MG63 (cell line): ENCODE measurements at regions not wholly inside any gene's neighbourhood (a gene's known extent, or its start where the extent isn't known, plus 50 kb on each side); places are given as distances from the start of the nearest gene placed in this dataset.
"Not testable (repeated sequence)": the region's sequence is repeated elsewhere in the genome, so short reads cannot be mapped to it uniquely, and the experiment has no call there.

Source experiments
- DNase-seq: peaks from one replicate; pipeline ENCODE4 v3.0.0-alpha.2; 2020
- H3K27me3 ChIP-seq: fragments of 250-450 bp; sonication (Bioruptor Pico); 2 replicates; pipeline ENCODE4 v1.5.1; 2020; ENCODE audit warnings: mild to moderate bottlenecking, moderate library complexity
- H3K36me3 ChIP-seq: fragments of 250-450 bp; sonication (Bioruptor Pico); 2 replicates; pipeline ENCODE4 v1.5.1; 2020; ENCODE audit warnings: mild to moderate bottlenecking, moderate library complexity
- H3K4me3 ChIP-seq: fragments of 250-450 bp; sonication (Bioruptor Pico); 2 replicates; pipeline ENCODE4 v1.5.1; 2020; ENCODE audit warnings: mild to moderate bottlenecking, moderate library complexity
- H3K9me3 ChIP-seq: fragments of 250-450 bp; sonication (Bioruptor Pico); 2 replicates; pipeline ENCODE4 v1.5.1; 2020; ENCODE audit warnings: mild to moderate bottlenecking, moderate library complexity

DNA sequence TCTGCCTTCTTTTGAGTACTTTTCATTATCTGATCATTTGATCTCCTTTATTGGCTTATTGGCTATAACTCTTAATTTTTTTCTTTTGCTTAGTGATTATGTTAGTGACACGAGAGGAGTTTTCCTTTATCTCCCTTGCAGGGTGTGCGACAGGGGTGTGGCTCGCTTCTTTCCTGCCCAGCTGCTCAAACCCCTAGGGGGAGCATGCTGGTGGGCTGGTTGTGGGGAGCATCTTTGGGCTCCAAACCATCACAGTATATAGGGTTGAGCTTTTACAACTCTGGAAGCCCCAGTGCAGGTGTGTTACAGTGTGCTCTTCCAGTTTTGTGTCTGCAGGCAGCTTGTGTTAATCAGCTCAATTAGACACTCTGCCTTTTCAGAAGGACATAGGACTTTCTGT, 357.0 kb upstream of the TMEFF2 start:
- DNase-seq = no peak
- Histone ChIP-seq H3K4me3 (no peak overlapping the region), H3K36me3 (no peaks in the 10 kb centered on the region), H3K9me3 (no peaks in the 10 kb centered on the region), H3K27me3 (no peaks in the 10 kb centered on the region)

DNA sequence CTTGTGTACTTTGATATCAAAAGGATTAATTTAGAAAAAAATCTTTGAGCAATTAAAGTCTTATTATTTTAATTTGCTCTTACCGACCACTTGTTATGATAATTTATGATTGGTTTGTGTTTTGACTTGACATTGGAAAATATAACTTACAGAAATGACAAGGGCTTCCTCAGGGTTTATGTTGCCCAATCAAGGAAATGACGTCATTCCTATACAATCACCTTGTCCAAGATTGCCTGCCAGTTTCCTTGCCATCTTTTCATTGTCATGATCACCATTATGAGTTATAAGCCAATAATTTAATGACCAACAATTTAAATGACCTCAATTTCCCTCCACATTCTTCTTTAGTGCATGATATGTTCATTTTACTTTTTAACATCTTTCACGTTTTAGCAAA, 351.8 kb upstream of the TMEFF2 start:
- Histone ChIP-seq H3K4me3 (no peak overlapping the region), H3K36me3 (no peaks in the 10 kb centered on the region), H3K27me3 (no peaks in the 10 kb centered on the region), H3K9me3 (0 out of 2 replicates have a peak, but pooled peaks cover 3% of the 10 kb centered on the region)
- DNase-seq = no peak

DNA sequence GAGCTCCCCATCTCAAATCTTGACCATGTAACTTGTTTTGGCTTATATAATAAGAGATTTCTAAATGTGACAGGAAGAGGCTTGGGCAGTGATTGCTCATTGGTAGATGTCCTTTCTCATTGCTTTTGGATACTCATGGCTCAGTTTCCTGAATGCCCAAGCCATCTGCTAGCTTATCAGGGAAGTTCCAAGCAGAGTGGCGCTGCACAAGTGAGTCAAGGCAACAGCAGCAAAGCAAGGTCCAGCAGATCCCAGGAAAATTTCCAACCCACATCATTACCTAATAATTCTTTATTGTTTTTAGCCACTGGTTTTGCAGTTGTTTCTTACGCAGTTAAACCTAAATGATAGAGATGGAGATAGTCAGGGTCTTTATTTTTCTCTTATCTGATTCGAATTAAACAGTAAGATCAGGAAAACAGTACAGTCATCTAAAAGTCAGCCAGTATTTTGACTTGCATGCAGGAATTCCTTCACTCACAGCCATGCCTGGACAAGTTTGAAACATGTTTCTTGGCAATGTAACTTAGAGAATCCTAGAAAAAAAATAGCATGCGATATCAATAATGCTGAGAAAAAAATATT, 349.7 kb upstream of the TMEFF2 start:
- H3K9me3 ChIP-seq = 0 out of 2 replicates have a peak, but pooled peaks cover 3% of the 10 kb centered on the region
- no peaks in the 10 kb centered on the region for H3K36me3 ChIP-seq
- no peaks in the 10 kb centered on the region for H3K27me3 ChIP-seq
- H3K4me3 ChIP-seq = no peak overlapping the region
- peak; percentile 26 for DNase-seq

DNA sequence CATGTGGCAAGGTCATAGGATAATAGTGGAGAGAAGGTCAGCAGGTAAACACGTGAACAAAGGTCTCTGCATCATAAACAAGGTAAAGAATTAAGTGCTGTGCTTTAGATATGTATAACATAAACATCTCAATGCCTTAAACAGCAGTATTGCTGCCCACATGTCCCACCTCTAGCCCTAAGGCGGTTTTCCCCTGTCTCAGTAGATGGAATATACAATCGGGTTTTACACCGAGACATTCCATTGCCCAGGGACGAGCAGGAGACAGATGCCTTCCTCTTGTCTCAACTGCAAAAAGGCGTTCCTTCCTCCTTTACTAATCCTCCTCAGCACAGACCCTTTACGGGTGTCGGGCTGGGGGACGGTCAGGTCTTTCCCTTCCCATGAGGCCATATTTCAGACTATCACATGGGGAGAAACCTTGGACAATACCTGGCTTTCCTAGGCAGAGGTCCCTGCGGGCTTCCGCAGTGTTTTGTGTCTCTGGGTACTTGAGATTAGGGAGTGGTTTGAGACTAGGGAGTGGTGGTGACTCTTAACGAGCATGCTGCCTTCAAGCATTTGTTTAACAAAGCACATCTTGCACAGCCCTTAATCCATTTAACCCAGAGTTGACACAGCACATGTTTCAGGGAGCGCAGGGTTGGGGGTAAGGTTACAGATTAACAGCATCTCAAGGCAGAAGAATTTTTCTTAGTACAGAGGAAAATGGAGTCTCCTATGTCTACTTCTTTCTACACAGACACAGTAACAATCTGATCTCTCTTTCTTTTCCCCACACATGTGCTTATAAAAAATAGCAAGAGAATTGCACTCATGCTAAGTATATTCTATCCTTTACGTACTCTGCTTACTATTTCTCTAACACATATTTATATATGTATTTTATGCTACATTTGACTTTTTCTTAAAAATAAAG, 347.7 kb upstream of the TMEFF2 start:
- not testable (repeated sequence) for H3K9me3 ChIP-seq, H3K4me3 ChIP-seq, H3K36me3 ChIP-seq, H3K27me3 ChIP-seq, DNase-seq

DNA sequence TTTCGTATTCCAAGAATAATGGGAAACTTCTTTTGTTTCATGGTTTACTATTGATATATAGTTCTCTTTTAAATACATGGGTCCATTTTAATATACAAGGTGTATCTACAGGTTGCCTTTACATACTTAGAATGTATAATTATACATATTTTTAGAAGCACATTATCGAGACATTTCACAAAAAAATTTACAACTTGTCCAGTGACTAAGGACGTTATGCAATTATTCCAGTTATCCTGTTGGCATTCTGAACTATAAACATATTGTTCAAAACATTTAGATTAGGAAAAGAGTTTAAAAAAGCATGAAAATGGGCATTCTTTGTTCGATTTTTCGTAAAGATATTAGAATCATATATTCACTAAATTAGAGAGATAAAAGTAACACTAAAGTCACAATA, 344.6 kb upstream of the TMEFF2 start:
- no peak for DNase-seq
- Histone ChIP-seq H3K4me3 (no peak overlapping the region), H3K9me3 (no peaks in the 10 kb centered on the region), H3K27me3 (no peaks in the 10 kb centered on the region), H3K36me3 (no peaks in the 10 kb centered on the region)

DNA sequence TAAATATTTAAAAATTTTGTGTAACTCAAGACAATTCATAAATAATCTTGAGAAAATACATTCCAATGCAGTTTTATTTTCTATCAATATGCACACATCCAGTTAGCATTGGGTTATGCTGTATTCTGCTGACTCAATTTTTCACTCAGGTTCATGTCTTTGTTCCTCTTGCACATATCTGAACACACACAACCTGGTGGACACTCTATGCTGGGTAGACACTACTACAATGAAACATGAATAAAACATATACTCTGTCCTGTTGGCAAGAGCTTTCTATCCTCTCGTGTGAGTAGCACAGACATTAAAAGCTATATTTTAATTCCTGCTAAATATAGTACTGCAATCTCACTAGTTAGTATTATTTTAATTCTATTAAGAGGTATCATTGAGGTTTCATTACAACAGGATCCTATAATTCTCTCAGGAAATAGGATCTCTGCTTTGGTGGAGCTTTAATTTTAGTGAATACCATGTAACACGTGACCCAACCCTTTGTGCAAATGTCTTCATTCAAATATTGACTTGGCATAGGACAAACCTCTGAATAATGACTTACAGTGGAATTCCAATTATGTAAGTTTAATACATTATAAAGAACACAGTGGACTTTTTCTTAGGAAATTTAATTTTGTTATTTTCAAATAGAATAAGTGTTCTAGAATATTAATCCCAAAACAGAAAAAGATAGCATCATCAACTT, 342.3 kb upstream of the TMEFF2 start:
- no peaks in the 10 kb centered on the region for H3K9me3 ChIP-seq
- H3K36me3 ChIP-seq = no peaks in the 10 kb centered on the region
- DNase-seq = no peak
- no peaks in the 10 kb centered on the region for H3K27me3 ChIP-seq
- H3K4me3 ChIP-seq = no peak overlapping the region

DNA sequence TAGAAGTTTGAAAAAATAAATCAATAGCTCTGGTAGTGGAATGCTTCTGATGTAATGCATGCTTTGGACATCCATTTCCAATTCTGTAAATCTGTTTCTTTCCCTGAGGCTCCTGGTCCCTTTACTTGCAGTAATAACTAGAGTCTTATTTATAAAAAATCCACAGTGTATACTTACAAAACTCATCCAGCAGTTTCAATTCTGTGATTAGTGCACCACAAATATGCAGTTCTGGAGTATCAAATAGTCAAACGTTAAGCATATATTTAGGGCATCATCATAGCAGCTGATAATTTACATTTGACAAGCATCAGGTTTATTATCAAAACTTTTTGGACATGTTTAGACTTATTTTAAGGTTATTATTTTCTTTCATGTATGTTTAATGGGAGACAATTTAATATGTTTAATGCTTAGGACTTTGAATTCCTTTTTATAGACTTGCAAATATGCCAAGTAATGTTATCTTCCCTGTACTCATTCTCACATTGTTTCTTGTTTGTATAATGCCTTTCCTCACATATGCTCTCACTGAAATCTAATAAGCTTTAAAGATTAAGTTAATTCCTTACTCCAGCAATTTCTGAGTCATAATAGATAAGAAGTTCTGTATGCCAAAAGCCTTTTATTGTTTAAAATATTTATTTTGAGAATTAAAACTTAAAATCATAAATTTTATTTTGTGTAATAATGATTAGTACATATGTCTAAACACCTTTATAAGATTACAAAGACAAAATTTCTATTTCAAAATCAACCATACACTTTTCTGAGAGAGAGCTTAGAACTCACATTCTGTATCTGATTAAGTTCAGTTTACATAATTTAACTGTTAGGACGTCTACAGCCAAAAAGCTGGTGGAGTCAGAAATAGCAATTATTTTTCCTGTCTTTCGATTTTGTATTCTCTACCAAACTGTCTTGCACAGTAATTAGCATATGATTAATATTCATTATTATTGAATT, 341.5 kb upstream of the TMEFF2 start:
- Histone ChIP-seq H3K36me3 (no peaks in the 10 kb centered on the region), H3K27me3 (no peaks in the 10 kb centered on the region), H3K9me3 (no peaks in the 10 kb centered on the region), H3K4me3 (no peak overlapping the region)
- DNase-seq = no peak

DNA sequence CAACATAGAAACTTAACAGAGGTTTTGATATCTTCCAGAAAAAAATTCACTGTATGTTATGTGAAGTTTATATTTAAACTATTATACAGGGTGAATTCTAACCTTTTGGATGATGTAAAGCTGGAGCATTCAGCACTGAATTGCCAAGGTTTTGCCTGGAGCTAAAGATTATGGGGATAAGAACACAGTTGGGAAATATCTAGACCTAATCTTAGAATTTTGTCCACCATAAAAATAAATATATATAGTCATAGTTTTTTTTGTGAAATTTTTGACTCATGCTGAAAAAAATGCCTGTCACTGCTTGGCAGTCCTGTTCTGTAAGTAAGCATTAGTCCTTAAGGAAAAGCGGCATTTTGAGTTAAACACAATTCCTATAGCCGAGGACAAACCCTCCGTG, 339.3 kb upstream of the TMEFF2 start:
- DNase-seq = peak; percentile 11
- H3K27me3 ChIP-seq = no peaks in the 10 kb centered on the region
- no peak overlapping the region for H3K4me3 ChIP-seq

DNA sequence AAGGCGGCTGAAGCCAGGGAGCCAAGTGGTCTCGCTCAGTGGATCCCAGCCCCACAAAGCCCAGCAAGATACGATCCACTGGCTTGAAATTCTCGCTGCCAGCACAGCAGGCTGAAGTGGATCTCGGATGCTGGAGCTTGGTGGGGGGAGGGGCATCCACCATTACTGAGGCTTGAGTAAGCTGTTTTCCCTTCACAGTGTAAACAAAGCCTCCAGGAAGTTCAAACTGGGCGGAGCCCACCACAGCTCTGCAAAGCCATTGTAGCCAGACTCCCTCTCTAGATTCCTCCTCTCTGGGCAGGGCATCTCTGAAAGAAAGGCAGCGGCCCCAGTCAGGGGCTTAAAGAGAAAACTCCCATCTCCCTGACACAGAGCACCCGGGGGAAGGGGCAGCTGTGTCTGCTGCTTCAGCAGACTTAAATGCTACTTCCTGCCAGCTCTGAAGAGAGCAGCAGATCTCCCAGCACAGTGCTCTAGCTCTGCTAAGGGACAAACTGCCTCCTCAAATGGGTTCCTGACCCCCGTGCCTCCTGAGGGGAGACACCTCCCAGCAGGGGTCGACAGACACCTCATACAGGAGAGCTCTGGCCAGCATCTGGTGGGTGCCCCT, 330.0 kb upstream of the TMEFF2 start:
- H3K27me3 ChIP-seq, DNase-seq, H3K36me3 ChIP-seq, H3K9me3 ChIP-seq, H3K4me3 ChIP-seq: not testable (repeated sequence)

More for the DNA sequence above, 339.3 kb upstream of the TMEFF2 start:
- no peaks in the 10 kb centered on the region for H3K9me3 ChIP-seq
- H3K36me3 ChIP-seq = no peaks in the 10 kb centered on the region

DNA sequence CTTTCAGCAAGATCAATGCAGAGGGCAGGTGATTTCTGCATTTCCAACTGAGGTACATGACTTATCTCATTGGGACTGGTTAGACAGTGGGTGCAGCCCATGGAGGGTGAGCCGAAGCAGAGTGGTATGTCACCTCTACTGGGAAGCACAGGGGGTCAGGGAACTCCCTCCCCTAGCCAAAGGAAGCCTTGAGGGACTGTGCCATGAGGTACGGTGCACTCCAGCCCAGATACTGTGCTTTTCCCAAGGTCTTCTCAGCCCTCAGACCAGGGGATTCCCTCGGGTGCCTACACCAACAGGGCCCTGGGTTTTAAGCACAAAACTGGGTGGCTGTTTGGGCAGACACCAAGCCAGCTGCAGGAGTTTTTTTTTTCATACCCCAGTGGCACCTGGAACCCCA, 329.5 kb upstream of the TMEFF2 start:
- not testable (repeated sequence) for H3K27me3 ChIP-seq, H3K36me3 ChIP-seq, DNase-seq, H3K4me3 ChIP-seq, H3K9me3 ChIP-seq

DNA sequence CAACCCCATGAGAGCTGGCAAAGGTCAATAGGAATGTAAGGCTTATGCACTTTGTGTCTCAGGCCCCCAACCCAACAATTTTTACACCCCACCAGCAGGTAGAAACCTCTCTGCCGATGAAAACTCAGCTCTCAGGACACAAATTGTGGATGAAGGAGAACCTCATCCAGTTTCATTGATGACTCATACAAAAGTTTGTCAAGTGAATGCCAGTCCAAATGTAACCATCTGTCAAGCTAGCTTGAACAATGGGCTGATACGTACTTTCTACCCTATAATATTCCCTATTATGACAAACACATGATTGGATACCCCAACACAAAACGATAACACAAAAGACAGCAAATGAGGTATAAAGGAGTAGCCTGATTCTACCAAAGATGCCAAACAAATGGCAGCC, 321.2 kb upstream of the TMEFF2 start:
- H3K36me3 ChIP-seq = no peaks in the 10 kb centered on the region
- no peak overlapping the region for H3K4me3 ChIP-seq
- DNase-seq = no peak
- no peaks in the 10 kb centered on the region for H3K9me3 ChIP-seq
- no peaks in the 10 kb centered on the region for H3K27me3 ChIP-seq

DNA sequence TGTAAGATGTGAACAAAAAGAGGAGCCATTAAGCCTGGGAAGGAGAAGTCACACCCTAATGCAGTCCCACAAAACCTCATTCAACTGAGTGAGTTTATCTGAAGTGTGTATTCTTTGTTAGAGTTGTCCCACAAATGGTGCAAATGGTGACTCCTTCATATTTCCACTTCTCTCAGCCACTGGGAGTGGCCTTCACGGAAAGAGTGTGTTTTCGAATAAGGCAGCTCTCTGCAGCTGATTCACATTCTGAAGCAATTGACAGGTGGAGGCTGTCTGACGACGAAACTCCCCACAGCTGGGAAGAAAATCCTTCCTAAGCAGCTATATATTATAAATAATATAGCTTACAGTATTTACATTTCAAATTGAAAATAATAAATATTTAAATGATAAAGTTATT, 318.8 kb upstream of the TMEFF2 start:
- no peaks in the 10 kb centered on the region for H3K9me3 ChIP-seq
- H3K4me3 ChIP-seq = no peak overlapping the region

DNA sequence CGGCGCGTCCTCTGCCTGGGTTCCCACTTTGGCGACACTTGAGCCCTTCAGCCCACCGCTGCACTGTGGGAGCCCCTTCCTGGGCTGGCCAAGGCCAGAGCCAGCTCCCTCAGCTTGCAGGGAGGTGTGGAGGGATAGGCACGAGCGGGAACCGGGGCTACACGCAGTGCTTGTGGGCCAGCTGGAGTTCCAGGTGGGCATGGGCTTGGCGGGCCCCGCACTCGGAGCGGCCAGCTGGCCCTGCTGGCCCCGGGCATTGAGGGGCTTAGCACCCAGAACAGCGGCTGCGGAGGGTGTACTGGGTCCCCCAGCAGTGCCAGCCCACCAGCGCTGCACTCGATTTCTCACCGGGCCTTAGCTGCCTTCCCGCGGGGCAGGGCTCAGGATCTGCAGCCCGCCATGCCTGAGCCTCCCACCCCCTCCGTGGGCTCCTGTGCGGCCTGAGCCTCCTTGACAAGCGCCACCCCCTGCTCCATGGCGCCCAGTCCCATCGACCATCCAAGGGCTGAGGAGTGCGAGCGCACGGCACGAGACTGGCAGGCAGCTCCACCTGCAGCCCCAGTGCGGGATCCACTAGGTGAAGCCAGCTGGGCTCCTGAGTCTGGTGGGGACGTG, 313.2 kb upstream of the TMEFF2 start:
- not testable (repeated sequence) for DNase-seq, H3K9me3 ChIP-seq, H3K36me3 ChIP-seq, H3K4me3 ChIP-seq, H3K27me3 ChIP-seq

More for the DNA sequence above, 318.8 kb upstream of the TMEFF2 start:
- no peak for DNase-seq
- Histone ChIP-seq H3K27me3 (no peaks in the 10 kb centered on the region), H3K36me3 (no peaks in the 10 kb centered on the region)

DNA sequence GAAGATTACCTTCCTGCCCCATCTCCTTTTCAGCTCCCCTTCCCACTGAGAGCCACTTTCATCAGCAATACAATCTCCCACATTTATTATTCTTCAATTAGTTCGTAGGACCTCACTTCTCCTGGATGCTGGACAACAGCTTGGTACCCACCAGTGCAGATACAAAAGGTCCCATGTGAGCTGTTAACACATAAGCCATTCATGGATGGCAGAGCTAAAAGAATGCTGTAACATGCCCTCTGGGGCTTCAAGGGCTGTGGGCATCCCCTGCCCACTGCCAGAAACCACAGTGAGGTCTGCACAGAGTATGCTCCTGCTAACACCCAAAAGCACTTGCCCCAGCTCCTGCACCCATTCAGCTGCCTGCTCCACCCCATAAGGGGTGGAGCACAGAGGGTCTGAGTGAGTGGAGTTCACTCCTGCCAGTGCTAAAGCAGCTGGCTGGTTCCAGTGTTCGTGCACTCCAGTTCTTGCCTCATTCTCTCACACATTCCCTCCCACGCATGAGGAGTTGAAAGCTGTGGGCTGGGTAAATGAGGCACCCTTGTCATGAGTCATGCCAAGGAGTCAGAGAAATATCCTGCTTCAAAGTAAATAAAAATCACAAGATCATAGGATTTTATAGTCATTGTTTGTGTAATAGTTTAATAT, 305.9 kb upstream of the TMEFF2 start:
- peaks cover 3% of the 10 kb centered on the region; the same call in 1 of the 2 replicates for H3K9me3 ChIP-seq
- no peaks in the 10 kb centered on the region for H3K36me3 ChIP-seq
- peak; percentile 92 for DNase-seq

DNA sequence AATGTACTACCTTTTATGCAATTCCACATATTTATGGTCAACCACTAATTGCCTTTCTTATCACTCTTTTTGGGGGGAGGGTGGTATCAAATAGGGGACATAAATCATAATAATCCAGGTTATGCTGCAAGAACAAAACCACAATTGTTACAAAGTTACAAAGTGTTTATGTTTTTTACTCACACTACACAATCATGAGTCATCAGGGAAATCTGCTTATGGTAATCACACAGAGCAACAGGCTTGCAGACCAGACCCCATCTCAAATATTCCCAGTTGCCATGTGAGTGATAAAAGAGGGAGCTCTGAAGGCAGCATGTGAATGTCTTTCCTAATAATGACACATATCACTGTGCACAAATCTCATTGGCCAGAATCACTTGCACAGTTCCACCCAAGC, 304.7 kb upstream of the TMEFF2 start:
- Histone ChIP-seq H3K4me3 (no peak overlapping the region), H3K9me3 (peaks cover 3% of the 10 kb centered on the region; the same call in 1 of the 2 replicates), H3K36me3 (no peaks in the 10 kb centered on the region), H3K27me3 (no peaks in the 10 kb centered on the region)
- no peak for DNase-seq

More for the DNA sequence above, 305.9 kb upstream of the TMEFF2 start:
- Histone ChIP-seq H3K27me3 (no peaks in the 10 kb centered on the region), H3K4me3 (no peak overlapping the region)
